ENCODE measurements at regions not wholly inside any gene's neighbourhood (a gene's known extent, or its start where the extent isn't known, plus 50 kb on each side); places are given as distances from the start of the nearest gene placed in this dataset.

DNA sequence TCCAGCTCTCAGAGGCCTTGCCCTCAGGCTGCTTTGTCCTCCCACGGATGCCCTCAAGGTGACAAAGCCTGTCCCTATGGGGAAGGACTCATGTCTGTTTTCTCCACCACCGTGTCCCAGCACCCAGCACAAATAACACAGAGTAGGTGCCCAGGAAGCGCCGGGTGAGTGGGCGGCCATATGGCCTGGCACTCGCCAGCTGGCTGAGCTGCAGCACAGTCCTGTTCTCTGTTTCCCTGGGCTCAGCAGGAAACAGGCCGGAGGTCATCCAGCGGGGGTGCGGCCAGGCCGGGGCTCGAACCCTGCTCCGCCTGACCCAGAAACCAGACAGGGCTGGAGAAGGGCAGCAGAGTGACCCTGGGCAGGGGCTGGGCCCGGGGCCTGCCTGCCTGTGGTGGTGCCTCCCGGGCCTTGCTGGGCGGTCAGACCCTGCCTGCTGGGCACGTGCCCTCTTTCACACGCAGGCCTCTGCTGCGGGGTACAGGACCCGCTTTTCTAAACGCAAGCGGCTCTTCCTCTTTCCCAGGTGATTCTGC is 139.0 kb upstream of the CIBAR2 start:
- no peaks in the 10 kb centered on the region for H3K27me3 ChIP-seq (ENCODE audit: control insufficient read depth in 1 of 2, insufficient read depth in 2 of 2, low read length in 2 of 2)
- no peak overlapping the region for H3K27ac ChIP-seq (ENCODE audit: low read depth, low read length)
- H3K9ac ChIP-seq (ENCODE audit: low read length) = no peak overlapping the region
- no peaks in the 10 kb centered on the region for H3K9me3 ChIP-seq (ENCODE audit: low read length)
- H3K4me1 ChIP-seq (ENCODE audit: insufficient read depth, low read length) = no peaks in the 10 kb centered on the region
- no peaks in the 10 kb centered on the region for H3K36me3 ChIP-seq (ENCODE audit: insufficient read depth, low read length)
- no peak overlapping the region for H3K4me3 ChIP-seq (ENCODE audit: low read depth in 1 of 2, low read length in 2 of 2)

DNA sequence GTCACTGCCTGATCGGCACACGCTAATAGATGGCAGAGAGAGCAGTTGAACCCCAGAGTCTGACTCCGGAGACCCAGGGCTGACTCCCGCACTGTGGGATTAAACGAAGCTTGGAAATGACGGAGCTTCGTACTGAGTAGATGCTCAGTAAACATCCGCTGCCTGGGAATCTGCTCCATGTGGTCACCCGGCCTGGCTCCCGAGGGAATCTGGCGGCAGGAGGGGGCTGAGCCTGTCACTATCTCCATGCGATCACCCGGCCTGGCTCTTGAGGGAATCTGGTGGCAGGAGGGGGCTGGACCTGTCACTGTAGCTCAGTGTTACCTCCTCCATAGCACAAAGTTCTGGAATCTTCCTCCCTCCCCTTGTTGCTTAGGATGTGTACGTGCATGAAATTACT is 139.7 kb upstream of the CIBAR2 start:
- no peaks in the 10 kb centered on the region for H3K9me3 ChIP-seq (ENCODE audit: low read length)
- H3K36me3 ChIP-seq (ENCODE audit: insufficient read depth, low read length) = no peaks in the 10 kb centered on the region
- no peak overlapping the region for H3K27ac ChIP-seq (ENCODE audit: low read depth, low read length)

GRCh38 chr16:85252461-85252860 is 140.2 kb upstream of the CIBAR2 start:
- no peaks in the 10 kb centered on the region for H3K36me3 ChIP-seq (ENCODE audit: insufficient read depth, low read length)
- no peak overlapping the region for H3K4me3 ChIP-seq (ENCODE audit: low read depth in 1 of 2, low read length in 2 of 2)
- H3K9ac ChIP-seq (ENCODE audit: low read length) = no peak overlapping the region
- no peaks in the 10 kb centered on the region for H3K27me3 ChIP-seq (ENCODE audit: control insufficient read depth in 1 of 2, insufficient read depth in 2 of 2, low read length in 2 of 2)
- no peaks in the 10 kb centered on the region for H3K9me3 ChIP-seq (ENCODE audit: low read length)
- no peaks in the 10 kb centered on the region for H3K4me1 ChIP-seq (ENCODE audit: insufficient read depth, low read length)
- no peak overlapping the region for H3K27ac ChIP-seq (ENCODE audit: low read depth, low read length)

More for the DNA sequence above, 139.7 kb upstream of the CIBAR2 start:
- no peak overlapping the region for H3K9ac ChIP-seq (ENCODE audit: low read length)
- no peaks in the 10 kb centered on the region for H3K27me3 ChIP-seq (ENCODE audit: control insufficient read depth in 1 of 2, insufficient read depth in 2 of 2, low read length in 2 of 2)
- no peaks in the 10 kb centered on the region for H3K4me1 ChIP-seq (ENCODE audit: insufficient read depth, low read length)
- H3K4me3 ChIP-seq (ENCODE audit: low read depth in 1 of 2, low read length in 2 of 2) = no peak overlapping the region

DNA sequence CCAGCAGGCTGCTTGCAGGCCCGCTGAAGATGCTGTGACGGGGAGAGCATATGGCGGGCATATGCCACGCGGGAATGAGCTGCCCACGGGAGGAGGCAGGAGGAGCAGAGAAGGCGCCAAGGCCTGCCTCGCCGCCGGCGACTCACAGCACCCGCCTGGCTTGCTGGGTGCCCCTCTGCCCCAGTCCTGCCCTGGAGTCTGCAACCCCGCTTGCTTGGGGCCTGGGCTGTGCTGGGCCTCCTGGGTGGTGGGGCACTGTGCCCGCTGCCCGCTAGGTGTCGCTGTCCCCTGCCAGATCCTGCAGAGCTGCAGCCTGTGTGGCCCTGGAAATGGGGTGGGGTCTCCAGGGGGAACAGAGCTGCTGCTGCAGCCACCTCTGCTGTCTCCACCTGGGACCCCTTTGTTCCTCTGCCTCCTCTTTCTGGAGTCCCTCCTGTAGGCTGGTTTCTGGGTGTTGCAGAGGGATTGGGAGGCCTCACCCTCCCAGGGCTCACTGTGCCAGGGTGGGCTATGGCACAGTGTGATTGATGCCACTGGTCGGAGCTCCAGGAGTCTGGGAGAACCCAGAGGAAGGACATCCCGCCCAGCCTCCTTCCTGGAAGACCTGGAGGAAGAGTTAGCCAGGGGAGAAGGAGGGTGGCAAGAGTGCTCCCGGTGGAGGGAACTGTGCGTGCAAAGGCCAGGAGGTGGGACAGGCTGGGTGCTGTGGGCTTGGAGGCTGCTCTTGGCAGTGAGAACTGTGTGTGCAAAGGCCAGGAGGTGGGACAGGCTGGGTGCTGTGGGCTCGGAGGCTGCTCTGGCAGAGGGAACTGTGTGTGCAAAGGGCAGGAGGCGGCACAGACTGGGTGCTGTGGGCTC is 141.0 kb upstream of the CIBAR2 start:
- Histone ChIP-seq H3K9me3 (ENCODE audit: low read length) (no peaks in the 10 kb centered on the region), H3K9ac (ENCODE audit: low read length) (no peak overlapping the region), H3K27me3 (ENCODE audit: control insufficient read depth in 1 of 2, insufficient read depth in 2 of 2, low read length in 2 of 2) (no peaks in the 10 kb centered on the region), H3K27ac (ENCODE audit: low read depth, low read length) (no peak overlapping the region), H3K4me3 (ENCODE audit: low read depth in 1 of 2, low read length in 2 of 2) (no peak overlapping the region), H3K4me1 (ENCODE audit: insufficient read depth, low read length) (no peaks in the 10 kb centered on the region), H3K36me3 (ENCODE audit: insufficient read depth, low read length) (no peaks in the 10 kb centered on the region)

GRCh38 chr16:85254051-85254450 is 141.8 kb upstream of the CIBAR2 start:
- Histone ChIP-seq H3K27me3 (ENCODE audit: control insufficient read depth in 1 of 2, insufficient read depth in 2 of 2, low read length in 2 of 2) (no peaks in the 10 kb centered on the region), H3K9ac (ENCODE audit: low read length) (no peak overlapping the region), H3K4me1 (ENCODE audit: insufficient read depth, low read length) (no peaks in the 10 kb centered on the region), H3K9me3 (ENCODE audit: low read length) (no peaks in the 10 kb centered on the region), H3K36me3 (ENCODE audit: insufficient read depth, low read length) (no peaks in the 10 kb centered on the region), H3K4me3 (ENCODE audit: low read depth in 1 of 2, low read length in 2 of 2) (no peak overlapping the region), H3K27ac (ENCODE audit: low read depth, low read length) (no peak overlapping the region)

DNA sequence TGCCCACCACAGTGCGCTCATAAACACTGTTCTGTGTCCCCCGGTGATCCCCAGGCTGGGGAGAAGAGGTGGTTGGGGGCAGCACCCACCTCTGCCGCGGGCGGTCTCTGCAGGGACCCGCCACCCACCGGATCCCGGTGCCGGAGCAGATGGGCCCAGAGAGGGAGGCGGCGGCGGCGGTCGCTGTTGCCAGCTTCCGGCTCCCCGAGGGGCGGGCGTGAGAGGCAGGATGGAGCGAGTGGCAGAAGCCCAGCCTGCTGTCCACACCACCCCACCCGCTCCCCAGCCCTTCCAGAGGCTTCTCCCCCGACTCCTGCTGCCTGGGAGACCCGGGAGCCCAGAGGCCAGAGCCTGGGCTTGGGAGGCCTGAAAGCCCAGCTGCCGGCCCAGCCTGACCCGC is 142.6 kb upstream of the CIBAR2 start:
- no peaks in the 10 kb centered on the region for H3K36me3 ChIP-seq (ENCODE audit: insufficient read depth, low read length)

DNA sequence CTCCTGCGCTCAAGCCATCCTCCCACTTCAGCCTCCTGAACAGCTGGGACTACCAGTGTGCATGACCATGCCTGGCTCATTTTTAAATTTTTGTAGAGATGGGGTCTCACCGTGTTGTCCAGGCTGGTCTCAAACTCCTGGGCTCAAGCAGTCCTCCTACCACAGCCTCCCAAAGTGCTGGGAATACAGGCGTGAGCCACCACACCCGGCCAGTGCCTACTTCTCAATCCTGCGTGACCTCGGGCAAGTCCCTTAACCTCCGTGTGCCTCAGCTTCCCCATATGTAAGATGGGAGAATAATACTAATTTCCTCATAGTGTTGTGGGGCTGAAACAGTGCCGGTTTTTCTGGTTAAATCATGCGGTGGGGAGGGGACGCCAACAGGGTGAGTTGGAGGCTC is 143.5 kb upstream of the CIBAR2 start:
- Histone ChIP-seq H3K4me3 (ENCODE audit: low read depth in 1 of 2, low read length in 2 of 2) (no peak overlapping the region), H3K9ac (ENCODE audit: low read length) (no peak overlapping the region), H3K4me1 (ENCODE audit: insufficient read depth, low read length) (no peaks in the 10 kb centered on the region), H3K9me3 (ENCODE audit: low read length) (no peaks in the 10 kb centered on the region), H3K27ac (ENCODE audit: low read depth, low read length) (no peak overlapping the region), H3K27me3 (ENCODE audit: control insufficient read depth in 1 of 2, insufficient read depth in 2 of 2, low read length in 2 of 2) (no peaks in the 10 kb centered on the region), H3K36me3 (ENCODE audit: insufficient read depth, low read length) (no peaks in the 10 kb centered on the region)

More for the DNA sequence above, 142.6 kb upstream of the CIBAR2 start:
- Histone ChIP-seq H3K27ac (ENCODE audit: low read depth, low read length) (no peak overlapping the region), H3K9ac (ENCODE audit: low read length) (no peak overlapping the region), H3K9me3 (ENCODE audit: low read length) (no peaks in the 10 kb centered on the region), H3K4me3 (ENCODE audit: low read depth in 1 of 2, low read length in 2 of 2) (no peak overlapping the region), H3K27me3 (ENCODE audit: control insufficient read depth in 1 of 2, insufficient read depth in 2 of 2, low read length in 2 of 2) (no peaks in the 10 kb centered on the region), H3K4me1 (ENCODE audit: insufficient read depth, low read length) (no peaks in the 10 kb centered on the region)

GRCh38 chr16:85256190-85256739 is 144.0 kb upstream of the CIBAR2 start:
- Histone ChIP-seq H3K9me3 (ENCODE audit: low read length) (no peaks in the 10 kb centered on the region), H3K4me3 (ENCODE audit: low read depth in 1 of 2, low read length in 2 of 2) (no peak overlapping the region), H3K4me1 (ENCODE audit: insufficient read depth, low read length) (no peaks in the 10 kb centered on the region), H3K9ac (ENCODE audit: low read length) (no peak overlapping the region), H3K27ac (ENCODE audit: low read depth, low read length) (no peak overlapping the region), H3K36me3 (ENCODE audit: insufficient read depth, low read length) (no peaks in the 10 kb centered on the region), H3K27me3 (ENCODE audit: control insufficient read depth in 1 of 2, insufficient read depth in 2 of 2, low read length in 2 of 2) (no peaks in the 10 kb centered on the region)

DNA sequence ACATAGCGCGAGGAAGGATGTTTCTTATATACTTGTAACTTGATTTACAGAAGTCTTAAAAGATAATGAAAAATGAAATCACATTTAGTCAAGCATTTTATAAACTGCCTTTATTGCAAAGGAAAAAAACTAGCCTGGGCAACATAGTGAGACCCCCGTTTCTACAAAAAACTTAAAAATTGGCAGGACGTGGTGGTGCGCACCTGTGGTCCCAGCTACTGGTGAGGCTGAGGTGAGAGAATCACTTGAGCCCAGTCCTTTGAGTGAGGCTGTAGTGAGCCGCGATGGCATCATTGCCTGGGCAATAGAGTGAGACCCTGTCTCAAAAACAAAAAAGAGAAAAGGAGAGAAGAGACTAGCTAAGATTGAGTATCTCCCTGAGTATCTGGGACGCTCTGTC is 145.2 kb upstream of the CIBAR2 start:
- no peaks in the 10 kb centered on the region for H3K9me3 ChIP-seq (ENCODE audit: low read length)
- H3K27ac ChIP-seq (ENCODE audit: low read depth, low read length) = no peak overlapping the region
- H3K27me3 ChIP-seq (ENCODE audit: control insufficient read depth in 1 of 2, insufficient read depth in 2 of 2, low read length in 2 of 2) = no peaks in the 10 kb centered on the region
- H3K9ac ChIP-seq (ENCODE audit: low read length) = no peak overlapping the region
- H3K4me3 ChIP-seq (ENCODE audit: low read depth in 1 of 2, low read length in 2 of 2) = no peak overlapping the region
- no peaks in the 10 kb centered on the region for H3K36me3 ChIP-seq (ENCODE audit: insufficient read depth, low read length)
- H3K4me1 ChIP-seq (ENCODE audit: insufficient read depth, low read length) = no peaks in the 10 kb centered on the region

DNA sequence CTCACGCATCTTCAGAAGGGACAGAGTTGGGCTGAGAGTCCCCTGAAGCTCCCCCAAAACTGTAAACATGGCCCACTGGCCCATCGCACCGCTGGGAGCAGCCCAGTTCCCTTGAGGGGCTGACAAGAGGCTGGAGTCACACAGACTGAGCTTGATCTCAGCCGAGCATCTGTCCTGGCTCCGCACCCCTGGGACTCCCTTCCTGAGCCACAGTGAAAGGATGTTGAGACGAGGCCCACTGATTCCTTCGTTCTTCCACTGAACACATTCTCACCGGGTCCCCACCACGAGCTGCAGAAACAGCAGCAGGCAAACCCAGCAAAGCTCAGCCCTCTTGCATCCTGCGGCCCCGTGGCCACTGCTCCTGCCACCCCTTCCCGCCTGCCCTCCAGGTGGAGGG is 145.9 kb upstream of the CIBAR2 start:
- H3K36me3 ChIP-seq (ENCODE audit: insufficient read depth, low read length) = no peaks in the 10 kb centered on the region
- no peaks in the 10 kb centered on the region for H3K9me3 ChIP-seq (ENCODE audit: low read length)
- H3K27ac ChIP-seq (ENCODE audit: low read depth, low read length) = no peak overlapping the region
- H3K9ac ChIP-seq (ENCODE audit: low read length) = no peak overlapping the region
- no peaks in the 10 kb centered on the region for H3K27me3 ChIP-seq (ENCODE audit: control insufficient read depth in 1 of 2, insufficient read depth in 2 of 2, low read length in 2 of 2)
- H3K4me3 ChIP-seq (ENCODE audit: low read depth in 1 of 2, low read length in 2 of 2) = no peak overlapping the region
- H3K4me1 ChIP-seq (ENCODE audit: insufficient read depth, low read length) = no peaks in the 10 kb centered on the region

- Histone ChIP-seq H3K9ac (ENCODE audit: low read length) (no peak overlapping the region), H3K27me3 (ENCODE audit: control insufficient read depth in 1 of 2, insufficient read depth in 2 of 2, low read length in 2 of 2) (no peaks in the 10 kb centered on the region), H3K36me3 (ENCODE audit: insufficient read depth, low read length) (no peaks in the 10 kb centered on the region), H3K4me3 (ENCODE audit: low read depth in 1 of 2, low read length in 2 of 2) (no peak overlapping the region), H3K9me3 (ENCODE audit: low read length) (no peaks in the 10 kb centered on the region), H3K4me1 (ENCODE audit: insufficient read depth, low read length) (no peaks in the 10 kb centered on the region), H3K27ac (ENCODE audit: low read depth, low read length) (no peak overlapping the region)
Measured at GRCh38 chr16:85258629-85259028, 146.4 kb upstream of the CIBAR2 start.
